Fibroblast of pulmonary artery (primary cell): ENCODE measurements at regions not wholly inside any gene's neighbourhood (a gene's known extent, or its start where the extent isn't known, plus 50 kb on each side); places are given as distances from the start of the nearest gene placed in this dataset.

Experiments used
- DNase-seq: peaks from one replicate; pipeline ENCODE4 v3.0.0-alpha.2; 2010; ENCODE audit warnings: low read depth
- H3K4me3 ChIP-seq: replicated peaks from 2 replicates; pipeline ENCODE4 v1.5.1; 2011; ENCODE audit warnings: low read depth, mild to moderate bottlenecking, control low read depth, low read length, moderate library complexity
- TF ChIP-seq, protein P1 (sequence below): IDR thresholded peaks from 2 replicates; pipeline ENCODE4 v1.5.1; 2011; ENCODE audit warnings: mild to moderate bottlenecking, control low read depth, low read length, inconsistent platforms; ENCODE audit errors: missing control alignments

GRCh38 chr18:11520536-11520935, 88.9 kb upstream of the SLC35G4 start:
- TF ChIP-seq, protein P1, sequence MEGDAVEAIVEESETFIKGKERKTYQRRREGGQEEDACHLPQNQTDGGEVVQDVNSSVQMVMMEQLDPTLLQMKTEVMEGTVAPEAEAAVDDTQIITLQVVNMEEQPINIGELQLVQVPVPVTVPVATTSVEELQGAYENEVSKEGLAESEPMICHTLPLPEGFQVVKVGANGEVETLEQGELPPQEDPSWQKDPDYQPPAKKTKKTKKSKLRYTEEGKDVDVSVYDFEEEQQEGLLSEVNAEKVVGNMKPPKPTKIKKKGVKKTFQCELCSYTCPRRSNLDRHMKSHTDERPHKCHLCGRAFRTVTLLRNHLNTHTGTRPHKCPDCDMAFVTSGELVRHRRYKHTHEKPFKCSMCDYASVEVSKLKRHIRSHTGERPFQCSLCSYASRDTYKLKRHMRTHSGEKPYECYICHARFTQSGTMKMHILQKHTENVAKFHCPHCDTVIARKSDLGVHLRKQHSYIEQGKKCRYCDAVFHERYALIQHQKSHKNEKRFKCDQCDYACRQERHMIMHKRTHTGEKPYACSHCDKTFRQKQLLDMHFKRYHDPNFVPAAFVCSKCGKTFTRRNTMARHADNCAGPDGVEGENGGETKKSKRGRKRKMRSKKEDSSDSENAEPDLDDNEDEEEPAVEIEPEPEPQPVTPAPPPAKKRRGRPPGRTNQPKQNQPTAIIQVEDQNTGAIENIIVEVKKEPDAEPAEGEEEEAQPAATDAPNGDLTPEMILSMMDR: no peak
- no peak for DNase-seq
- no peak overlapping the region for H3K4me3 ChIP-seq

GRCh38 chr18:11518788-11519685, 90.4 kb upstream of the SLC35G4 start:
- peak; percentile 74 for DNase-seq
- H3K4me3 ChIP-seq: no peak overlapping the region
- TF ChIP-seq, protein P1: peak; percentile 91

DNA sequence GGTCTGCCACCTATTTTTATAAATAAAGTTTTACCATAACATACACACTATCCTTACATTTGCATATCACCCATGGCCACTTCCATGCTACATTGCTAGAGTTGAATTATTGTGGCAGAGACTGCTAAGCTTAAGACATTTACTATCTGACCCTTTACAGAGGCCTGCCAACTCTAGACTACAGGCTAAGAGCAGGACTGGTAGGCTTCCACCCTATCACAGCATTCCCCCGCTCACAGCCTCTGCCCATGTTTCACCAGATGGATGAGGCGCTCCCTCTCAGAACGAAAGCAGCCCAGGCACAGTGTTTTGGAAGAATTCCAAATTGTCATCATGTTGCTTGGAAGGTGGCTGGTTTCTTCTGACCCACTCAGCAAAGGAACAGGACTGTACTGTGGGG, 91.7 kb upstream of the SLC35G4 start:
- H3K4me3 ChIP-seq: no peak overlapping the region
- no peak for DNase-seq
- TF ChIP-seq, protein P1: no peak

GRCh38 chr18:11516751-11517503, 92.5 kb upstream of the SLC35G4 start:
- no peak overlapping the region for H3K4me3 ChIP-seq
- TF ChIP-seq, protein P1: no peak
- no peak for DNase-seq

- DNase-seq: no peak
- H3K4me3 ChIP-seq: no peak overlapping the region
- TF ChIP-seq, protein P1: no peak
Observed at GRCh38 chr18:11514267-11514666, 95.1 kb upstream of the SLC35G4 start.

DNA sequence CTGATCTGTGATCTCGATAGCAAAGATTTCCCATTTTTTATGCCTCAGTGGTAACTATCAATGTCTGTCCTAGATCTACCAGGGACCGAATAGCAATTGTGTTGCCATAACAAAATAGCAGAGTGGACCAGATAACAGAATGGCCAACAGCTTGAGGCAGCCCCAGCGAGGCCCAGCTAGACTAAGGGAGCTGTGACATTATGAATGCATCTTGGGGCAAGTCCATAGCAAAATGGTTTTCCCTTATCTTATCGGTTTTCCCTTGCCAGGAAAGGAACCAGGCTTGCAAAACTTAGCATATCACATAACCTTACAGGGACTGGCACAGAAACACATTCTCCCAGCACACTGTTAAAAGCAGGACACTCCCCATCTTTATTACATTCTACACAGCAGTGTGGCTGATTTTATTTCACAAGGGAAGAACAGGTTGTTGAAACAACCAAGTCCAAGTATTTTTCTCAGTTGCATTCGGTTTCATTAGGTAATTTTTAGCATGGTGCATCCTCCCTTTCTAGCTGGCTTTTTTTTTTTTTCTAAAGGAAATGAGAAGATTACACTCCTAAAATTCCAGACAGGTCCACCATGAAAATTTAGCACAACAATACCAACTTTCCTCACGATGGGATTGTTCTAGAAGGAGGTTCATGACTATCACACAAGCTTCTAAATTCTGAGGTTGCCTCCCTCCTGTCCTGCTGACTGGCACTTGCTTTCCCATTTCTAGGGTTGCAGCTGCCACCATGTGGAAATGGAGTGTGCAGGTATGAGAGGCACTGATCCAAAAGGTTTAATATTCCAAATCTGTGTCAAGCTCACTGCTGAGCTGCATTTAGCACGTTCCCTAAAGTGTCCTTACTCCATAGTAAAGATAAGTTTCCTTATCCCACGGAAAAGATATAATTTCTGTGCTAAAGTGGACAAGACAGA, 97.0 kb upstream of the SLC35G4 start:
- DNase-seq: peak; percentile 27
- TF ChIP-seq, protein P1: peak; percentile 11
- H3K4me3 ChIP-seq: no peak overlapping the region
